Skeletal muscle satellite cell (primary cell): ENCODE measurements at regions not wholly inside any gene's neighbourhood (a gene's known extent, or its start where the extent isn't known, plus 50 kb on each side); places are given as distances from the start of the nearest gene placed in this dataset.
A peak's percentile ranks its signal among the peaks of the same experiment; 100 is the strongest.
"Not testable (repeated sequence)": the region's sequence is repeated elsewhere in the genome, so short reads cannot be mapped to it uniquely, and the experiment has no call there.

Experiments used
- H3K27me3 ChIP-seq: 2 replicates; pipeline ENCODE4 v1.7.0; 2013; ENCODE audit warnings: low read length; ENCODE audit not compliant: control insufficient read depth, insufficient read depth
- H3K36me3 ChIP-seq: 2 replicates; pipeline ENCODE4 v1.7.0; 2013; ENCODE audit warnings: mild to moderate bottlenecking, control low read depth, low read length; ENCODE audit not compliant: insufficient read depth
- H3K4me1 ChIP-seq: 2 replicates; pipeline ENCODE4 v1.7.0; 2013; ENCODE audit warnings: low read length; ENCODE audit not compliant: control insufficient read depth, insufficient read depth
- H3K4me2 ChIP-seq: 2 replicates; pipeline ENCODE4 v1.7.0; 2013; ENCODE audit warnings: mild to moderate bottlenecking, low read length
- H3K4me3 ChIP-seq: 2 replicates; pipeline ENCODE4 v1.7.0; 2013; ENCODE audit warnings: low read length
- H3K9ac ChIP-seq: 2 replicates; pipeline ENCODE4 v1.7.0; 2013; ENCODE audit warnings: mild to moderate bottlenecking, low read depth, low read length, moderate library complexity
- H3K9me3 ChIP-seq: replicated peaks from 2 replicates; pipeline ENCODE4 v1.7.0; 2013; ENCODE audit warnings: mild to moderate bottlenecking, control low read depth, low read length

GRCh38 chr5:127133071-127133470 lies 59.8 kb upstream of the C5orf63 start:
- H3K27me3 ChIP-seq, result peaks cover 6% of the 10 kb centered on the region
- H3K4me2 ChIP-seq, result no peak overlapping the region
- no peaks in the 10 kb centered on the region for H3K4me1 ChIP-seq
- H3K9ac ChIP-seq, result no peak overlapping the region
- no peaks in the 10 kb centered on the region for H3K36me3 ChIP-seq
- H3K9me3 ChIP-seq, result no peaks in the 10 kb centered on the region
- no peak overlapping the region for H3K4me3 ChIP-seq

- Histone ChIP-seq H3K36me3 (no peaks in the 10 kb centered on the region), H3K4me1 (no peaks in the 10 kb centered on the region), H3K27me3 (no peaks in the 10 kb centered on the region), H3K4me3 (no peak overlapping the region), H3K4me2 (no peak overlapping the region), H3K9me3 (no peaks in the 10 kb centered on the region), H3K9ac (no peak overlapping the region)
Observed at GRCh38 chr5:127136908-127137307, 63.6 kb upstream of the C5orf63 start.

- H3K4me2 ChIP-seq, result no peak overlapping the region
- no peaks in the 10 kb centered on the region for H3K4me1 ChIP-seq
- H3K9me3 ChIP-seq, result no peaks in the 10 kb centered on the region
- H3K27me3 ChIP-seq, result no peaks in the 10 kb centered on the region
- H3K4me3 ChIP-seq, result no peak overlapping the region
- no peak overlapping the region for H3K9ac ChIP-seq
- H3K36me3 ChIP-seq, result no peaks in the 10 kb centered on the region
Observed at GRCh38 chr5:127143722-127144121, 70.4 kb upstream of the C5orf63 start.

GRCh38 chr5:127153031-127153430 lies 79.7 kb upstream of the C5orf63 start:
- Histone ChIP-seq H3K36me3 (no peaks in the 10 kb centered on the region), H3K4me2 (no peak overlapping the region), H3K4me3 (no peak overlapping the region), H3K9me3 (no peaks in the 10 kb centered on the region), H3K4me1 (no peaks in the 10 kb centered on the region), H3K27me3 (no peaks in the 10 kb centered on the region), H3K9ac (no peak overlapping the region)

- Histone ChIP-seq H3K4me2 (no peak overlapping the region), H3K36me3 (no peaks in the 10 kb centered on the region), H3K27me3 (peaks cover under 1% of the 10 kb centered on the region), H3K4me3 (no peak overlapping the region), H3K4me1 (no peaks in the 10 kb centered on the region), H3K9me3 (no peaks in the 10 kb centered on the region), H3K9ac (no peak overlapping the region)
Observed at GRCh38 chr5:127153521-127153920, 80.2 kb upstream of the C5orf63 start.

GRCh38 chr5:127163750-127164149 lies 90.4 kb upstream of the C5orf63 start:
- Histone ChIP-seq H3K4me3 (no peak overlapping the region), H3K4me1 (no peaks in the 10 kb centered on the region), H3K9ac (no peak overlapping the region), H3K27me3 (peaks cover under 1% of the 10 kb centered on the region), H3K36me3 (no peaks in the 10 kb centered on the region), H3K9me3 (no peaks in the 10 kb centered on the region), H3K4me2 (no peak overlapping the region)

- Histone ChIP-seq H3K4me1 (no peaks in the 10 kb centered on the region), H3K4me3 (no peak overlapping the region), H3K9me3 (no peaks in the 10 kb centered on the region), H3K27me3 (no peaks in the 10 kb centered on the region), H3K36me3 (no peaks in the 10 kb centered on the region), H3K9ac (no peak overlapping the region), H3K4me2 (peak overlapping the region; percentile 19)
Observed at GRCh38 chr5:127170918-127171600, 97.8 kb upstream of the C5orf63 start.

- H3K4me3 ChIP-seq, result no peak overlapping the region
- no peaks in the 10 kb centered on the region for H3K9me3 ChIP-seq
- no peak overlapping the region for H3K9ac ChIP-seq
- no peaks in the 10 kb centered on the region for H3K27me3 ChIP-seq
- no peaks in the 10 kb centered on the region for H3K4me1 ChIP-seq
- no peak overlapping the region for H3K4me2 ChIP-seq
- no peaks in the 10 kb centered on the region for H3K36me3 ChIP-seq
Observed at GRCh38 chr5:127176769-127177168, 103.5 kb upstream of the C5orf63 start.

- not testable (repeated sequence) for H3K9me3 ChIP-seq, H3K9ac ChIP-seq, H3K36me3 ChIP-seq, H3K27me3 ChIP-seq, H3K4me3 ChIP-seq, H3K4me2 ChIP-seq
- H3K4me1 ChIP-seq, result peaks cover 12% of the 10 kb centered on the region
Observed at GRCh38 chr5:127182631-127183030, 108.0 kb upstream of the MEGF10 start.

- Histone ChIP-seq H3K36me3 (no peaks in the 10 kb centered on the region), H3K9ac (no peak overlapping the region), H3K27me3 (no peaks in the 10 kb centered on the region), H3K9me3 (no peaks in the 10 kb centered on the region), H3K4me2 (no peak overlapping the region), H3K4me3 (no peak overlapping the region), H3K4me1 (peaks cover 14% of the 10 kb centered on the region)
Observed at GRCh38 chr5:127183332-127183731, 107.3 kb upstream of the MEGF10 start.

- Histone ChIP-seq H3K36me3 (no peaks in the 10 kb centered on the region), H3K4me1 (peaks cover 14% of the 10 kb centered on the region), H3K4me3 (no peak overlapping the region), H3K9me3 (no peaks in the 10 kb centered on the region), H3K27me3 (no peaks in the 10 kb centered on the region), H3K9ac (no peak overlapping the region), H3K4me2 (no peak overlapping the region)
Observed at GRCh38 chr5:127184851-127185250, 105.7 kb upstream of the MEGF10 start.

- Histone ChIP-seq H3K4me1 (peaks cover 14% of the 10 kb centered on the region), H3K36me3 (no peaks in the 10 kb centered on the region), H3K27me3 (no peaks in the 10 kb centered on the region), H3K9me3 (no peaks in the 10 kb centered on the region), H3K4me2 (no peak overlapping the region), H3K4me3 (no peak overlapping the region), H3K9ac (no peak overlapping the region)
Observed at GRCh38 chr5:127186657-127187056, 103.9 kb upstream of the MEGF10 start.
